MCF 10A (cell line): ENCODE measurements at regions not wholly inside any gene's neighbourhood (a gene's known extent, or its start where the extent isn't known, plus 50 kb on each side); places are given as distances from the start of the nearest gene placed in this dataset.
"Not testable (repeated sequence)": the region's sequence is repeated elsewhere in the genome, so short reads cannot be mapped to it uniquely, and the experiment has no call there.

Source experiments
- BruUV-seq: library from RNA; stranded (reverse); fragments of 400-500 nt; replicated peaks from 2 replicates; lab custom pipeline; 2021; lab: Mats Ljungman, UMichigan
- CTCF ChIA-PET: fragments of 300-600 bp; sonication (Branson Sonifier 250); formaldehyde crosslinking; extraction: SDS; loops from one replicate; lab custom pipeline; 2021; ENCODE audit warnings: antibody characterized with exemption, inconsistent platforms; lab: Yijun Ruan, JAX
- POLR2A ChIA-PET: fragments of 300-600, 350-650 bp; sonication (Branson Sonifier 250); formaldehyde crosslinking; extraction: SDS; loops from one replicate; lab custom pipeline; 2020; ENCODE audit warnings: antibody characterized with exemption, inconsistent platforms; lab: Yijun Ruan, JAX
- DNase-seq: peaks from one replicate; pipeline ENCODE4 v3.0.0-alpha.2; 2018; ENCODE audit not compliant: unreplicated experiment
- H3K27ac Mint-ChIP-seq: one replicate; pipeline ENCODE4 v1.8.0; 2022; ENCODE audit warnings: mild to moderate bottlenecking, low read depth, mixed read lengths; ENCODE audit not compliant: unreplicated experiment
- H3K27me3 Mint-ChIP-seq: one replicate; pipeline ENCODE4 v1.8.0; 2022; ENCODE audit warnings: mixed read lengths; ENCODE audit not compliant: insufficient read depth, unreplicated experiment
- H3K36me3 Mint-ChIP-seq: one replicate; pipeline ENCODE4 v1.8.0; 2022; ENCODE audit warnings: mild to moderate bottlenecking, moderate library complexity, mixed read lengths; ENCODE audit not compliant: insufficient read depth, unreplicated experiment
- H3K4me1 Mint-ChIP-seq: one replicate; pipeline ENCODE4 v1.8.0; 2022; ENCODE audit warnings: mixed read lengths; ENCODE audit not compliant: insufficient read depth, unreplicated experiment
- H3K4me3 Mint-ChIP-seq: one replicate; pipeline ENCODE4 v1.8.0; 2022; ENCODE audit warnings: mild to moderate bottlenecking, moderate library complexity, mixed read lengths; ENCODE audit not compliant: unreplicated experiment
- H3K9me3 Mint-ChIP-seq: one replicate; pipeline ENCODE4 v1.8.0; 2022; ENCODE audit warnings: mixed read lengths; ENCODE audit not compliant: unreplicated experiment
- intact Hi-C: fragments of 100-400 bp; cut with micrococcal nuclease; formaldehyde crosslinking; loops from 2 replicates; pipeline ENCODE4 v1.14.1; 2022
- TF ChIP-seq, protein P1 (sequence below): fragments of 200-600 bp; IDR thresholded peaks from one replicate; pipeline ENCODE4 v1.8.0; 2022; ENCODE audit warnings: antibody characterized with exemption, mild to moderate bottlenecking; ENCODE audit not compliant: unreplicated experiment

DNA sequence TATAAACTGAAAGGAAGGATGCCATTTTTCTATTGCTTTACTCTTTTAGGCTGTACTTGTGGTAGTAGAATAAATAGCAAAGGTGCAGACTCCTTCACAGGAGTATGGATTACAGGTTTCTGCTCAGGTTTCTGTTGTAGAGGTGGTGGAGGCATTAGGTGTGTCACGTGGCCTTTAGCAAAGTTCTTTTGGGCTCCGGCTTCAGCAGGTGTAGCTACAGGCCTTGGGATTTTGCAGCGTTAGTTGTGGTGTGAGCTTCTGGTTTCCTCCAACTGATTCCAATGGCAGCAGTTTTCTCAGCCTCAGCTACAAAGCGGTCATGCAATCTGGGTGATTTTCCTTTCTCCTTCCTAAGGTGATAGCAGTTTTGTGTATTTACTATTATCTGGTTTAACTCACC lies 255.8 kb upstream of the GK2 start:
- no peaks in the 10 kb centered on the region for H3K4me1 Mint-ChIP-seq
- peaks cover 5% of the 10 kb centered on the region for H3K9me3 Mint-ChIP-seq
- ChIA-PET CTCF (no interaction called here), POLR2A (no interaction called here)
- H3K27me3 Mint-ChIP-seq = no peaks in the 10 kb centered on the region
- no TSS peak for BruUV-seq
- H3K4me3 Mint-ChIP-seq = no peak overlapping the region
- no peak overlapping the region for H3K27ac Mint-ChIP-seq
- no peak for DNase-seq
- intact Hi-C loops = no loop called here
- H3K36me3 Mint-ChIP-seq = no peaks in the 10 kb centered on the region
- TF ChIP-seq, protein P1, sequence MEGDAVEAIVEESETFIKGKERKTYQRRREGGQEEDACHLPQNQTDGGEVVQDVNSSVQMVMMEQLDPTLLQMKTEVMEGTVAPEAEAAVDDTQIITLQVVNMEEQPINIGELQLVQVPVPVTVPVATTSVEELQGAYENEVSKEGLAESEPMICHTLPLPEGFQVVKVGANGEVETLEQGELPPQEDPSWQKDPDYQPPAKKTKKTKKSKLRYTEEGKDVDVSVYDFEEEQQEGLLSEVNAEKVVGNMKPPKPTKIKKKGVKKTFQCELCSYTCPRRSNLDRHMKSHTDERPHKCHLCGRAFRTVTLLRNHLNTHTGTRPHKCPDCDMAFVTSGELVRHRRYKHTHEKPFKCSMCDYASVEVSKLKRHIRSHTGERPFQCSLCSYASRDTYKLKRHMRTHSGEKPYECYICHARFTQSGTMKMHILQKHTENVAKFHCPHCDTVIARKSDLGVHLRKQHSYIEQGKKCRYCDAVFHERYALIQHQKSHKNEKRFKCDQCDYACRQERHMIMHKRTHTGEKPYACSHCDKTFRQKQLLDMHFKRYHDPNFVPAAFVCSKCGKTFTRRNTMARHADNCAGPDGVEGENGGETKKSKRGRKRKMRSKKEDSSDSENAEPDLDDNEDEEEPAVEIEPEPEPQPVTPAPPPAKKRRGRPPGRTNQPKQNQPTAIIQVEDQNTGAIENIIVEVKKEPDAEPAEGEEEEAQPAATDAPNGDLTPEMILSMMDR = no peak

DNA sequence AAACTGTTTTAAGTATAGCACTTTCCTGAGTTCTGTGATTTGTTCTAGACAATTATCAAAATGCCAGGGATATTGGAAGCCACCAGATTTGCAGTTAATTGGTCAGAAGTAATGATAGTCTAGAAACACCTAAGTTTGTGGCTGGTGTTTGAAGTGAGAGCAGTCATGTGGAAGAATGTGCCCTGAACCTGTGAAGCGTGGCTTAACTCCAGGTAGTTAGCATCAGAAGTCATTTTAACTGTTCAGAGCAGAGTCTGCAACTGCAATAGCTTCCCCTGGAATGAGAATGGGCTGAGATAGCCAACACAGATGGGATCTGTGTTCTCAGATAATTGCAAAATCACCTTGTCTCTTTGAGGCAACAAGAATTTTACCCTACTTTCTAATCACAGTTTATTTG lies 255.1 kb upstream of the GK2 start:
- Mint-ChIP-seq H3K9me3 (no peaks in the 10 kb centered on the region), H3K4me1 (no peaks in the 10 kb centered on the region), H3K27ac (no peak overlapping the region), H3K4me3 (no peak overlapping the region), H3K36me3 (no peaks in the 10 kb centered on the region), H3K27me3 (no peaks in the 10 kb centered on the region)
- ChIA-PET CTCF (no interaction called here), POLR2A (interaction anchor here (0.7 kb wide), 1 partner anchor 11 kb away, joined by 3 read pairs; no protein-coding TSS in a partner anchor)
- intact Hi-C loops = no loop called here
- no TSS peak for BruUV-seq
- DNase-seq = no peak
- TF ChIP-seq, protein P1 = no peak

DNA sequence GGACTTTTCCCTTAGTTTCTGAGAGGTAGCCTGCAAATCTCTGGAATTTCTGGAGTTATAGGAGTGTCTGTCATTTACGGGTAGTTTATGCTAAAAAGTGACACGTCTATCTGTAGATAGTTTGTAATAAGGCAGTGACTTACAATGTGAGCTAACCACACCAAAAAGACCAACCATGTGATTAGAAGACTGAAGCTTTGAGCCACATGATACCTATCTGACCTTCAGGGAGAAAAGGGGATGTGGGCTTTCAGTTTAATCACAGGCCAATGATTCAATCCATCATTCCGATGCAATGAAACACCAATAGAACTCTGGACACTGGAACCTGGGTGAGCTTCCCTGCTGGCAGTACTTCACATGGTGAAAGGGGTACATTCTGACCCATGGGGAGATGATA lies 254.6 kb upstream of the GK2 start:
- Mint-ChIP-seq H3K4me3 (no peak overlapping the region), H3K9me3 (no peaks in the 10 kb centered on the region), H3K27ac (no peak overlapping the region), H3K27me3 (no peaks in the 10 kb centered on the region), H3K36me3 (no peaks in the 10 kb centered on the region), H3K4me1 (no peaks in the 10 kb centered on the region)
- ChIA-PET CTCF (no interaction called here), POLR2A (interaction anchor here (0.7 kb wide), 1 partner anchor 11 kb away, joined by 3 read pairs; no protein-coding TSS in a partner anchor)
- no TSS peak for BruUV-seq
- intact Hi-C loops = no loop called here
- no peak for DNase-seq
- TF ChIP-seq, protein P1 = no peak

DNA sequence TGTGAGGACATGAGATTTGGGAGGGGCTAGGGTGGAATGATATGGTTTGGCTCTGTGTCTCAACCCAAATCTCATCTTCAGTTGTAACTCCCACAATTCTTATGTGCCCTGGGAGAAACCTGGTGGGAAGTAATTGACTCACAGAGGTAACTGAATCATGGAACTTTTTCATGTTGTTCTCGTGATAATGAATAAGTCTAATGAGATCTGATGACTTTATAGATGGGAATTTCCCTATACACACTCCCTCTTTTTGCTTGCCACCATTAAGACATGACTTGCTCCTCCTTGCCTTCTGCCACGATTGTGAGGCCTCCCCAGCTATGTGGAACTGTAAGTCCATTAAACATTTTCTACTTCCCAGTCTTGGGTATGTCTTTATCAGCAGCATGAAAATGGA lies 253.2 kb upstream of the GK2 start:
- H3K9me3 Mint-ChIP-seq = no peaks in the 10 kb centered on the region
- POLR2A ChIA-PET = no interaction called here
- no peaks in the 10 kb centered on the region for H3K4me1 Mint-ChIP-seq
- H3K36me3 Mint-ChIP-seq = no peaks in the 10 kb centered on the region
- no peaks in the 10 kb centered on the region for H3K27me3 Mint-ChIP-seq
- no peak for DNase-seq
- CTCF ChIA-PET = interaction anchor here (0.6 kb wide), 1 partner anchor 550 kb away, joined by 3 read pairs; no protein-coding TSS in a partner anchor
- no TSS peak for BruUV-seq
- no peak overlapping the region for H3K4me3 Mint-ChIP-seq
- TF ChIP-seq, protein P1 = no peak
- intact Hi-C loops = no loop called here
- H3K27ac Mint-ChIP-seq = no peak overlapping the region

DNA sequence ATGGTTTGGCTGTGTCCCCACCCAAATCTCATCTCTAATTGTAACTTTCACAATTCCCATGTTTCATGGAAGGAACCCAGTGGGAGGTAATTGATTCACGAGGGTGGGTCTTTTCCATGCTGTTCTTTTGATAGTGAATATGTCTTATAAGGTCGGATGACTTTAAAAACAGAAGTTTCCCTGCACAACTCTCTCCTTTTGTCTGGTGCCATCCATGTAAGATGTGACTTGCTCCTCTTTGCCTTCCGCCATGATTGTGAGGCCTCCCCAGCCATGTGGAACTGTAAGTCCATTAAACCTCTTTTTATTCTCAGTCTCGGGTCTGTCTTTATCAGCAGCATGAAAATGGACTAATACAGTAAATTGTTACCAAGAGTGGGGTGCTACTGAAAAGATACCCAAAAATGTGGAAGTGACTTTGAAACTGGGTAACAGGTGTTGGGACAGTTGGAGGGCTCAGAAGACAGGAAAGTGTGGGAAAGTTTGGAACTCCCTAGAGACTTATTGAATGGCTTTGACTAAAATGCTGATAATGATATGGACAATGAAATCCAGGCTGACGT lies 251.4 kb upstream of the GK2 start:
- H3K4me3 Mint-ChIP-seq, H3K4me1 Mint-ChIP-seq, H3K27ac Mint-ChIP-seq, intact Hi-C loops, BruUV-seq, POLR2A ChIA-PET, H3K36me3 Mint-ChIP-seq, CTCF ChIA-PET, H3K9me3 Mint-ChIP-seq, H3K27me3 Mint-ChIP-seq, DNase-seq: not testable (repeated sequence)
